ENCODE measurements at regions not wholly inside any gene's neighbourhood (a gene's known extent, or its start where the extent isn't known, plus 50 kb on each side); places are given as distances from the start of the nearest gene placed in this dataset.

DNA sequence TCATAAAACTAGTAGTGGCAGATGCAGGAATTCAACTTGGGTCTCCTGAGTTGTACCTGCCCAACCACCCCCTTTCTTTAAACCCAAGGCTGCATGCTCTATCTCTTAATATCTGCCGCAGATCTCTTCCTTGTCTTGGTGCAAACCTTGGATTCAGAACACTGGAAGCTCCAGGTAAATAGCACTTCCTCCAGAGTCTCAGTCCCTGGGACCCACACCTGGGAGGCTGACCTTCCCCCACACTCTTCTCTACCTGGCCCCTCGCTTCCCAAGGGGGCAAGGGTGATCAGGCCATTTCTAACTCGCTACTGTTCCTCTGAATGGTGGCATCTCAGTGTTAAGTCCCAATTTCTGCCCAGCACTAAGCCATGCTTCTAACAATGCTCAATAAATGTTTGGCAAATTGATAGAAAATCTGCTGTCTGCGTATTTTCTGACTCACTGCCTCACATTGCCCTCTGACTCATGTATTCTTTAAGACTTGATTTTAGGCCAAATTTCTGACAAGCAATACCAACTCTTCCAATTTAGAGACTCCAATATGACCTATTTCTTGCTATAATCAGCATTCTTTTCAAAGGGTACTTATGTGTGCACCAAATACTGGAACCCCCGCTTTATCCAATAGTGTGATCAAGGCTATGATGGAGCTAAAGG lies 68.0 kb upstream of the PPP1R3C start:
- Histone ChIP-seq H3K27me3 (ENCODE audit: insufficient read depth, poor library complexity, severe bottlenecking) (no peaks in the 10 kb centered on the region), H3K27ac (ENCODE audit: poor library complexity, severe bottlenecking) (peak overlapping the region; percentile 60), H3K4me3 (ENCODE audit: severe bottlenecking) (no peak overlapping the region), H3K36me3 (ENCODE audit: low read depth) (no peaks in the 10 kb centered on the region), H3K4me1 (ENCODE audit: insufficient read depth, poor library complexity, severe bottlenecking) (peaks cover 11% of the 10 kb centered on the region), H3K9me3 (ENCODE audit: severe bottlenecking) (no peaks in the 10 kb centered on the region)
- no peak for TF ChIP-seq CTCF (IDR thresholded peaks at IDR 0.05; ENCODE audit: poor library complexity, severe bottlenecking)
- DNase-seq (ENCODE audit: low spot score) (no peak), ATAC-seq (ENCODE audit: low read depth) (peak; percentile 92)

GRCh38 chr10:91700273-91700672 lies 67.4 kb upstream of the PPP1R3C start:
- H3K9me3 ChIP-seq (ENCODE audit: severe bottlenecking), result no peaks in the 10 kb centered on the region
- TF ChIP-seq CTCF (IDR thresholded peaks at IDR 0.05; ENCODE audit: poor library complexity, severe bottlenecking), result no peak
- no peaks in the 10 kb centered on the region for H3K36me3 ChIP-seq (ENCODE audit: low read depth)
- peak overlapping the region; percentile 60 for H3K27ac ChIP-seq (ENCODE audit: poor library complexity, severe bottlenecking)
- H3K4me1 ChIP-seq (ENCODE audit: insufficient read depth, poor library complexity, severe bottlenecking), result peaks cover 11% of the 10 kb centered on the region
- DNase-seq (ENCODE audit: low spot score) (no peak), ATAC-seq (ENCODE audit: low read depth) (no peak)
- H3K27me3 ChIP-seq (ENCODE audit: insufficient read depth, poor library complexity, severe bottlenecking), result no peaks in the 10 kb centered on the region
- no peak overlapping the region for H3K4me3 ChIP-seq (ENCODE audit: severe bottlenecking)

- Histone ChIP-seq H3K27me3 (ENCODE audit: insufficient read depth, poor library complexity, severe bottlenecking) (no peaks in the 10 kb centered on the region), H3K9me3 (ENCODE audit: severe bottlenecking) (no peaks in the 10 kb centered on the region), H3K4me1 (ENCODE audit: insufficient read depth, poor library complexity, severe bottlenecking) (peaks cover 11% of the 10 kb centered on the region), H3K27ac (ENCODE audit: poor library complexity, severe bottlenecking) (no peak overlapping the region), H3K36me3 (ENCODE audit: low read depth) (no peaks in the 10 kb centered on the region), H3K4me3 (ENCODE audit: severe bottlenecking) (no peak overlapping the region)
- ATAC-seq (ENCODE audit: low read depth) (no peak), DNase-seq (ENCODE audit: low spot score) (no peak)
- no peak for TF ChIP-seq CTCF (IDR thresholded peaks at IDR 0.05; ENCODE audit: poor library complexity, severe bottlenecking)
These were observed 65.4 kb upstream of the PPP1R3C start for GRCh38 chr10:91698258-91698657.

GRCh38 chr10:91694170-91694794 lies 61.4 kb upstream of the PPP1R3C start:
- Histone ChIP-seq H3K27ac (ENCODE audit: poor library complexity, severe bottlenecking) (no peak overlapping the region), H3K36me3 (ENCODE audit: low read depth) (no peaks in the 10 kb centered on the region), H3K9me3 (ENCODE audit: severe bottlenecking) (no peaks in the 10 kb centered on the region), H3K27me3 (ENCODE audit: insufficient read depth, poor library complexity, severe bottlenecking) (no peaks in the 10 kb centered on the region), H3K4me1 (ENCODE audit: insufficient read depth, poor library complexity, severe bottlenecking) (peaks cover 21% of the 10 kb centered on the region), H3K4me3 (ENCODE audit: severe bottlenecking) (no peak overlapping the region)
- DNase-seq (ENCODE audit: low spot score), result no peak
- peak; percentile 80 for TF ChIP-seq CTCF (IDR thresholded peaks at IDR 0.05; ENCODE audit: poor library complexity, severe bottlenecking)
- 0 out of 3 replicates have a peak, but pooled peaks have one; percentile 40 for ATAC-seq (ENCODE audit: low read depth)

DNA sequence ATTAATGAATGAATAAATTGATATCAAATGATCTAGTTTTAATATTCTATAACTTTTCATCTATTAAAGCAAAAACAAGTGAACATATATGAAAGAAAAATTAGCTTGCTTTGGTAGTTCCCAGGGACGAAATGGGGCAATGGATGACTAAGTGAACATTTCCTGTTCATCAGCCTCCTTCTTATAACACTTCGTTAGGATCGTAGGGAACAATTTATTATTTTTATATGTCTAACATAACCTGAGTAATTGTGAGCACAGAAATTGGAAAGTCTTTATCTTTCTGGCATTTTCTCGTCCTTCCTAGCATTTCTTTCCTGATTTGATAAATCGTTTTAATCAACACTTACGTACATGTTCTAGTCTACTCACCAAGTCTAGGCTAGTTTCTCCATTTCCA lies 59.1 kb upstream of the PPP1R3C start:
- H3K9me3 ChIP-seq (ENCODE audit: severe bottlenecking), result no peaks in the 10 kb centered on the region
- DNase-seq (ENCODE audit: low spot score) (no peak), ATAC-seq (ENCODE audit: low read depth) (no peak)
- H3K4me1 ChIP-seq (ENCODE audit: insufficient read depth, poor library complexity, severe bottlenecking), result peaks cover 21% of the 10 kb centered on the region
- H3K27me3 ChIP-seq (ENCODE audit: insufficient read depth, poor library complexity, severe bottlenecking), result no peaks in the 10 kb centered on the region
- no peak for TF ChIP-seq CTCF (IDR thresholded peaks at IDR 0.05; ENCODE audit: poor library complexity, severe bottlenecking)
- H3K36me3 ChIP-seq (ENCODE audit: low read depth), result no peaks in the 10 kb centered on the region
- peak overlapping the region; percentile 35 for H3K27ac ChIP-seq (ENCODE audit: poor library complexity, severe bottlenecking)
- no peak overlapping the region for H3K4me3 ChIP-seq (ENCODE audit: severe bottlenecking)
